Uterus (tissue), 3 donors: ENCODE measurements at regions not wholly inside any gene's neighbourhood (a gene's known extent, or its start where the extent isn't known, plus 50 kb on each side); places are given as distances from the start of the nearest gene placed in this dataset.

ENCODE experiments used
- DNase-seq, 2 donors: peaks; one replicate each; pipeline ENCODE4 v3.0.0-alpha.2; 2019 to 2020
- H3K27ac ChIP-seq, 2 donors: fragments of 200-600 bp; sonication (generic); 1 replicate in 1 of 2; 2 replicates in 1 of 2; pipeline ENCODE4 v1.5.1; 2016 to 2018
- H3K27me3 ChIP-seq, 2 donors: fragments of 200-600 bp; sonication (generic); one replicate each; pipeline ENCODE4 v1.5.1; 2018 to 2019; ENCODE audit warnings: control low read depth in 1 of 2
- H3K36me3 ChIP-seq, 2 donors: fragments of 200-600 bp; sonication (generic); one replicate each; pipeline ENCODE4 v1.5.1; 2019; ENCODE audit warnings: control low read depth in 1 of 2
- H3K4me1 ChIP-seq, 2 donors: fragments of 200-600 bp; sonication (generic); one replicate each; pipeline ENCODE4 v1.5.1; 2018 to 2019; ENCODE audit warnings: control low read depth in 1 of 2
- H3K4me3 ChIP-seq, 2 donors: fragments of 200-600 bp; sonication (generic); 1 replicate in 1 of 2; 2 replicates in 1 of 2; pipeline ENCODE4 v1.5.1; 2018 to 2019; ENCODE audit warnings: mild to moderate bottlenecking in 1 of 2
- H3K9me3 ChIP-seq, 2 donors: fragments of 200-600 bp; sonication (generic); one replicate each; pipeline ENCODE4 v1.5.1; 2019; ENCODE audit warnings: control low read depth in 1 of 2
- POLR2A ChIP-seq, 2 donors: fragments of 450-650 bp; IDR thresholded peaks; one replicate each; pipeline ENCODE4 v1.6.1; 2016; ENCODE audit warnings: antibody characterized with exemption in 2 of 2, mild to moderate bottlenecking in 1 of 2, moderate library complexity in 1 of 2
- intact Hi-C: fragments of 100-400 bp; cut with DNase I; formaldehyde crosslinking; loops from one replicate; pipeline ENCODE4 v1.15.1; 2023; ENCODE audit warnings: low total_unique reads
- TF ChIP-seq, protein P1 (sequence below), 4 experiments: fragments of 200-600 bp in 2 of 4; fragments of 450-650 bp in 2 of 4; sonication (generic) in 2 of 4; IDR thresholded peaks; one replicate each; pipeline ENCODE4 v1.5.1; 2016 to 2019; ENCODE audit warnings: antibody characterized with exemption in 4 of 4, mild to moderate bottlenecking in 2 of 4, moderate library complexity in 1 of 4
- donor health status: DM: yes; HTN: yes; CAD: no.

GRCh38 chr2:181766129-181766528 lies 85.8 kb upstream of the NEUROD1 start:
- Histone ChIP-seq H3K27me3 (no peaks in the 10 kb centered on the region), H3K4me3 (no peak overlapping the region), H3K27ac (no peak overlapping the region), H3K9me3 (no peaks in the 10 kb centered on the region), H3K36me3 (no peaks in the 10 kb centered on the region), H3K4me1 (no peaks in the 10 kb centered on the region)
- intact Hi-C loops, result no loop called here
- DNase-seq, result no peak
- no peak for TF ChIP-seq POLR2A (IDR thresholded peaks at IDR 0.05)
- TF ChIP-seq, protein P1, sequence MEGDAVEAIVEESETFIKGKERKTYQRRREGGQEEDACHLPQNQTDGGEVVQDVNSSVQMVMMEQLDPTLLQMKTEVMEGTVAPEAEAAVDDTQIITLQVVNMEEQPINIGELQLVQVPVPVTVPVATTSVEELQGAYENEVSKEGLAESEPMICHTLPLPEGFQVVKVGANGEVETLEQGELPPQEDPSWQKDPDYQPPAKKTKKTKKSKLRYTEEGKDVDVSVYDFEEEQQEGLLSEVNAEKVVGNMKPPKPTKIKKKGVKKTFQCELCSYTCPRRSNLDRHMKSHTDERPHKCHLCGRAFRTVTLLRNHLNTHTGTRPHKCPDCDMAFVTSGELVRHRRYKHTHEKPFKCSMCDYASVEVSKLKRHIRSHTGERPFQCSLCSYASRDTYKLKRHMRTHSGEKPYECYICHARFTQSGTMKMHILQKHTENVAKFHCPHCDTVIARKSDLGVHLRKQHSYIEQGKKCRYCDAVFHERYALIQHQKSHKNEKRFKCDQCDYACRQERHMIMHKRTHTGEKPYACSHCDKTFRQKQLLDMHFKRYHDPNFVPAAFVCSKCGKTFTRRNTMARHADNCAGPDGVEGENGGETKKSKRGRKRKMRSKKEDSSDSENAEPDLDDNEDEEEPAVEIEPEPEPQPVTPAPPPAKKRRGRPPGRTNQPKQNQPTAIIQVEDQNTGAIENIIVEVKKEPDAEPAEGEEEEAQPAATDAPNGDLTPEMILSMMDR (IDR thresholded peaks at IDR 0.05), result no peak

DNA sequence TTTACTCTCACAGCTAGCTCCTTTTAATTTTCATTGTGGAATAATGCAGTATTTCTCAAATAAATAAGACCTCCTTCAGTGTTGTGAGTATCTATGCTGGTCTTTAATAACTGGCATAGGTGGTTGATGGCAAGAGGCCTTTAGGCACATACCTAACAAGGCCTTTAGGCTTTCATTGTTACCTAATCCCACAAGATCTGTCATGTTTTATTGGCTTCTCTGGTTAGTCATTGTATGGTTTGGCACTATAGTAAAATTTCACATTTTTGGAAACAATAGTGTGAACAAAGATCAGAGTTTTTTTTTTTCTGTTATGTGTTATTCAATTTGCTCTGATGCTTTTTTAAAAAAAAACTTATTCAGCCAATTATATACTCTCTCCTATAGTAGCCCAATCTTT lies 89.8 kb upstream of the NEUROD1 start:
- no peak for TF ChIP-seq POLR2A (IDR thresholded peaks at IDR 0.05)
- TF ChIP-seq, protein P1 (IDR thresholded peaks at IDR 0.05), result no peak
- Histone ChIP-seq H3K36me3 (no peaks in the 10 kb centered on the region), H3K9me3 (no peaks in the 10 kb centered on the region), H3K4me3 (no peak overlapping the region), H3K27me3 (no peaks in the 10 kb centered on the region), H3K27ac (no peak overlapping the region), H3K4me1 (no peaks in the 10 kb centered on the region)
- DNase-seq, result no peak
- intact Hi-C loops, result no loop called here

- TF ChIP-seq, protein P1 (IDR thresholded peaks at IDR 0.05), result no peak
- no peak for TF ChIP-seq POLR2A (IDR thresholded peaks at IDR 0.05)
- intact Hi-C loops, result no loop called here
- H3K27ac ChIP-seq, result no peak overlapping the region
- DNase-seq, result no peak
- H3K36me3 ChIP-seq, result no peaks in the 10 kb centered on the region
- no peaks in the 10 kb centered on the region for H3K4me1 ChIP-seq
- H3K9me3 ChIP-seq, result no peaks in the 10 kb centered on the region
- H3K4me3 ChIP-seq, result no peak overlapping the region
- H3K27me3 ChIP-seq, result no peaks in the 10 kb centered on the region
Measured at GRCh38 chr2:181771356-181771755, 91.0 kb upstream of the NEUROD1 start.

GRCh38 chr2:181772334-181772733 lies 92.0 kb upstream of the NEUROD1 start:
- no peaks in the 10 kb centered on the region for H3K9me3 ChIP-seq
- no peak for DNase-seq
- no peak overlapping the region for H3K27ac ChIP-seq
- no peaks in the 10 kb centered on the region for H3K4me1 ChIP-seq
- no peak overlapping the region for H3K4me3 ChIP-seq
- intact Hi-C loops, result no loop called here
- H3K27me3 ChIP-seq, result no peaks in the 10 kb centered on the region
- TF ChIP-seq, protein P1 (IDR thresholded peaks at IDR 0.05), result no peak
- no peak for TF ChIP-seq POLR2A (IDR thresholded peaks at IDR 0.05)
- no peaks in the 10 kb centered on the region for H3K36me3 ChIP-seq

GRCh38 chr2:181772777-181773176 lies 92.5 kb upstream of the NEUROD1 start:
- Histone ChIP-seq H3K36me3 (no peaks in the 10 kb centered on the region), H3K4me1 (no peaks in the 10 kb centered on the region), H3K27me3 (no peaks in the 10 kb centered on the region), H3K4me3 (no peak overlapping the region), H3K27ac (no peak overlapping the region), H3K9me3 (no peaks in the 10 kb centered on the region)
- TF ChIP-seq POLR2A (IDR thresholded peaks at IDR 0.05), result no peak
- TF ChIP-seq, protein P1 (IDR thresholded peaks at IDR 0.05), result no peak
- intact Hi-C loops, result no loop called here
- DNase-seq, result no peak
